GM18909 (cell line): ENCODE measurements at regions not wholly inside any gene's neighbourhood (a gene's known extent, or its start where the extent isn't known, plus 50 kb on each side); places are given as distances from the start of the nearest gene placed in this dataset.
"Not testable (repeated sequence)": the region's sequence is repeated elsewhere in the genome, so short reads cannot be mapped to it uniquely, and the experiment has no call there.

Source experiments
- ATAC-seq: cut with Tn5 transposase; IDR thresholded peaks from one replicate; pipeline ENCODE4 v1.9.1; 2021; ENCODE audit warnings: mild to moderate bottlenecking; ENCODE audit not compliant: unreplicated experiment, poor library complexity

DNA sequence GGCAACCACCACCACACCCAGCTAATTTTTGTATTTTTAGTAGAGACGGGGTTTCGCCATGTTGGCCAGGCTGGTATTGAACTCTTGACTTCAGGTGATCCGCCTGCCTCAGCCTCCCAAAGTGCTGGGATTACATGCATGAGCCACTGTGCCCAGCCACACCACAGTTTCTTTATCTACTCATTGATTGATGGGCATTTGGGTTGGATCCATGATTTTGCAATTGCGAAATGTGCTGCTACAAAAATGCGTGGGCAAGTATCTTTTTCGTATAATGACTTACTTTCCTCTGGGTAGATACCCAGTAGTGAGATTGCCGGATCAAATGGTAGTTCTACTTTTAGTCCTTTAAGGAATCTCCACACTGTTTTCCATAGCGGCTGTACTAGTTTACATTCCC, 204.7 kb downstream of the ALDH8A1 start:
- ATAC-seq, result not testable (repeated sequence)

DNA sequence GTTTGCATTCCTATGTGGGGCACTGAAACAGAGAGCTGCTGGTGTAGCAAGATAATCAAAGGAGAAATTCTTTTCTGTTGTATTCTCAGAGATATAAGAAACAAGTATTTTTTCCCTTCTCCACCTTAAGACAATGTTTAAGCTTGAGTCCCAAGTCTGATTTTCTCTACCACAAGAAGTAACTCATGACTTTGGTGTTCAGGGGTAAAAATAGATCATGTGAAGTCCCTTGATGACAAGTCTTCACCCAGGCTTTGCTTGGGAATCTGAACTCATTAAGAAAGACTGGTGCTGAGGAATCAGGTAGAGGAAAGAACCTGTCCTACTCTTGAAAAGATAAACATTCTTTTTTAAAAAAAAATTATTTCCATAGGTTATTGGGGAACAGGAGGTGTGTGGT, 205.6 kb downstream of the ALDH8A1 start:
- ATAC-seq, result no peak

DNA sequence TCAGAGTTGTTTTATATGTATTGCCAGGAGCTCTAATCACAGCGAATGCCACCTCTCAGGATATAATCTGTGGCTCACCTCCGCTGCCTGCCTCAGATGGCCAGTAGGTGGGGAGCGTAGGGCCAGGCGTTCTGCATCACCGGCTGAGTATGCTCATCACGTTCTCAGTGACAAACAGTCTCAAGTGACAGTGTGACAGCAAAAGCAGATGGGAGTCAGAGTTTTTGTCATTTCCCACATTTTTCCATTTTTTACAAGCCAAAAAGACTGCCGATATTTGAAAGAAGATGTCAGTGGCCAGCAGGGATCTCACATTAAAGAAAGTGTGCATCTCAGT, 208.7 kb downstream of the ALDH8A1 start:
- no peak for ATAC-seq

DNA sequence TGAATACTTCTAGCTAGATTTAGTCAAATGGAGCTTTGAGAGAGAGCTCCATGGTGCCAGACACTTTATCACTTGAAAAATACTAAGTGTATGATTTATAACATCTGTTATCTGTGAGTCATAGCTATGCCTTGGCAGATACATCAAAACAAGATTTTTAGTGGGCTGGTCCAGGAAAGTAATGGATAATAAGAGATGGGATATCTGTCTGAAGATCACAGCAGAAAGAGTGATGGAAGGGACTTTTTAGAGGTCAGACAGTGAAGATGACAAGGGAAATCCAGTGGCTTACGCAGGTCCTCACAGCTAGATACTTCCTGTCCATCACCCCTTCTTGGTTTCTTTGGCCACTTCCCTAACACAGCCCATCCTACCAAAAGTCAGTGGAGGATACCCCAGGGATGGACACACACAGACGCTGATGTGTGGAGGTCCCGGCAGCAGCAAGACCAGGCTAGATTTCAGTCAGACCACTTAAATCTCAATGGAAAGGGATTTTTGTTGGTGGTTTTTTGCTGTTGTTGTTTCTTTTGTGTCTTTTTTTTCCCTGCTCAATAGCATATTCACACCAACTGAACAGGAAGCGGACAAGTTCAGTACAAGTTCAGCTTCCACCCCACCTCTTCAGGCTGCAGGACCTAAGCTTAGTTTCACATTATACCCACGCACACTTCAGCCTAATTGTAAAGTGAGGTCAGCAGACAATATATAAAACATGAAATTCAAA, 209.3 kb downstream of the ALDH8A1 start:
- ATAC-seq, result no peak

- ATAC-seq, result no peak
These were observed 209.9 kb downstream of the ALDH8A1 start for GRCh38 chr6:134740027-134740373.

- ATAC-seq, result no peak
These were observed 210.4 kb downstream of the ALDH8A1 start for GRCh38 chr6:134739299-134740026.

- no peak for ATAC-seq
These were observed 211.6 kb downstream of the ALDH8A1 start for GRCh38 chr6:134738211-134738885.

DNA sequence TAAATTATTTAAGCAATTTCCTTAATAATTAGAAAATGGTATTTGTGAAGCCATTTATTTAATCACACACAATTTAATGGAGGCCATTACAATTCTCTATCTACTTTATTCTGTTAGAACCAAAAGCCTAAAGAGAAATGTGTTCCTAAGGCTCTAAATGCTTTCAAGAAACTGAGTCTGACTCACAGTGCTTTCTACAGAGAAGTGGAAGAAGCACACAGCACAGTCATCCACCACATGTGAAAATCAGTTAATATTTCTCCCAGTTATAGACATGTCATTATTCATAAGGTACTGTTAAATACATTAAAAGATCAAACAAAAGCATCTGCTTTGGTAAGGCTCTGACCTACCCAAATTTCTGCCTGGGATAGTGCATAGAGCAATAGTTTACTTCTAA, 214.4 kb downstream of the ALDH8A1 start:
- ATAC-seq, result no peak

GRCh38 chr6:134734312-134734869, 215.5 kb downstream of the ALDH8A1 start:
- no peak for ATAC-seq

DNA sequence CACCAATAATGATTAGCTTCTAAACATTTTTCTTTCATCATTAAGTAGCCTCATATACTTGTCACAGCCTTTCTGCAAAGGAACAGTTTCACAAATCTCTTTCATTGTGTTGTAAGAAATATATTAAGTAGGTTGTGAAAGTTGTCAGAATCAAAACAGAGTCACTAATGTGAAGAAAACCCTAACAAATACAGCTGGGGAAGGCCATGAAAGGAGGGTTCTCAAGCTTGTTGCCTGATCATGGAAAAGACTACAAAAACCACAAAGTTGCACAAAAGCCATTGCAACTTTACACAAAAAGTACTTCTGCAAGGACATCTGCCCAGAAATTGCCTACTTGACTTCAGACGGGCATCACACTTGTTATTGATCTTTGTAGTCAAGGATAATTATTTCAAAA, 216.1 kb downstream of the ALDH8A1 start:
- ATAC-seq, result no peak

- ATAC-seq, result no peak
These were observed 217.1 kb downstream of the ALDH8A1 start for GRCh38 chr6:134732763-134733162.

DNA sequence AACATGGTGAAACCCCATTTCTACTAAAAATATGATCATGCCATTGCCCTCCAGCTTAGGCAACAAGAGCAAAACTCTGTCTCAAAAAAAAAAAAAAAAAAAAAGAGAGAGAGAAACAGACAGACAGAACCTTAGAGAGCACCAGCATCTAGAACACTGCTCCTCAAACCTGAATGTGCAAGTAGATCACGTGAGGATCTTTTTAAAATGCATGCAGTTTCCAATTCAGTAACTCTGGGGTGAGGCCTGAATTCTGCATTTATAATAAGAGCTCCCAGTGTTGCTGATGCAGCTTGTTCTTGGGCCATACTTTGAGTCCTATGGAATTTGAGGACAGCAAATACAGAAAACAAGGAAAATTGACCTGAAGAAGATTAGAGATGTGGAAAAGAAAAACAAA, 218.3 kb downstream of the ALDH8A1 start:
- no peak for ATAC-seq

DNA sequence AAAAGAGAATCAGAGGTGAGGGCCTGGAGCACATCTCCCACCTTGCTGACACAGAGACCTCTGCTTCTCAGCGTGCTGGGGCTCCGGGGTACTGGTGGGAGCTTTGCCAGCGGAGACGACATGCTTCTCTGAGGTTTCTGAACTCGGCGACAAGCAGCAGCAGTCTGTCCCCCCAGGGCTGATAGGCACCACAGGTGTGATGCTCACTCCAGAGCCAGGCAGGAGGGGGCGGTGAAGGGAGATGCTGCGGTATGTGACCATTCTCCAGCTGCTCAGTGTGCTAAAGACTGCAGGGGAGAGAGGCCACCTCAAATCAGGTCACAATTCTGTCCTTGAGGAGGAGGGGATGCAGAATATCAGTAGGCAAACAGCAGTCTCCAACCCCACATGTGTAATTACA, 219.9 kb downstream of the ALDH8A1 start:
- no peak for ATAC-seq

DNA sequence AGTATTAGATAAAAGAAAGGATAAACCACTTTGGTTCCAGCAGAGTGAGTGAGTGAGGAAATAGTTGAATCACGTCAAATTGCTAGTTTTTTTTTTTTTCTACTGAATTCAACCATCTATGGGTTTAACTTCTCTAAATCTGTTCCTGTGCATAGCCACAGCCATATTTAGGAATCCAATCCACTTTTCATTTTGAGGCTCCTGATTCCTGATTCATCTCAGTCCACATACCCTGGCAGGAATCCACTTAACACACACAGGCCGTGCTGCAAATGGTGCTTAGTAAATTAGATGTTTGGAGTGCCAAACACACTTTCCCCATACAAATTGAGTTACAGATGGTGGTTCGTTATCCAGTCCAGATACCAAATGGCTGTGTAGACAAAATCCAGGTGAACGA, 220.3 kb downstream of the ALDH8A1 start:
- no peak for ATAC-seq

DNA sequence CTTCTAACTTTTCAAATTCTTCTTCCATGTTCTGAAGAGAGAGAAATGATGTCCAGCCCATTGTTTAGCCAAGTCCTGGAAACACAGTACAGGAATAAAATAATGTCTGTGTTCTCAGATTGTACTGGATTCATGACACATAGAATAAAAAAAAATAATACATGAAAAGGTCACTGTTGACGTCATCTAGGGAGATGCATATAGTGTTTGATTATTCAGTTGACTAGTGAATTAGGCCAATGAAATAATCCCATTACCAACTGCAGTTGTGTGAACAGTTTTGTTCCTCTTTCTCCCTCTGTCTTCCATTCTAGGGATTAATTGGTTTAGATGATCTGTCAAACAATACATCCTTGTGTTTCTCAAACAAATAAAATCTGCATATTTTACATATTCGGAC, 222.8 kb downstream of the ALDH8A1 start:
- ATAC-seq, result no peak

GRCh38 chr6:134725590-134725989, 224.3 kb downstream of the ALDH8A1 start:
- no peak for ATAC-seq

- no peak for ATAC-seq
These were observed 225.0 kb downstream of the ALDH8A1 start for GRCh38 chr6:134724771-134725340.

DNA sequence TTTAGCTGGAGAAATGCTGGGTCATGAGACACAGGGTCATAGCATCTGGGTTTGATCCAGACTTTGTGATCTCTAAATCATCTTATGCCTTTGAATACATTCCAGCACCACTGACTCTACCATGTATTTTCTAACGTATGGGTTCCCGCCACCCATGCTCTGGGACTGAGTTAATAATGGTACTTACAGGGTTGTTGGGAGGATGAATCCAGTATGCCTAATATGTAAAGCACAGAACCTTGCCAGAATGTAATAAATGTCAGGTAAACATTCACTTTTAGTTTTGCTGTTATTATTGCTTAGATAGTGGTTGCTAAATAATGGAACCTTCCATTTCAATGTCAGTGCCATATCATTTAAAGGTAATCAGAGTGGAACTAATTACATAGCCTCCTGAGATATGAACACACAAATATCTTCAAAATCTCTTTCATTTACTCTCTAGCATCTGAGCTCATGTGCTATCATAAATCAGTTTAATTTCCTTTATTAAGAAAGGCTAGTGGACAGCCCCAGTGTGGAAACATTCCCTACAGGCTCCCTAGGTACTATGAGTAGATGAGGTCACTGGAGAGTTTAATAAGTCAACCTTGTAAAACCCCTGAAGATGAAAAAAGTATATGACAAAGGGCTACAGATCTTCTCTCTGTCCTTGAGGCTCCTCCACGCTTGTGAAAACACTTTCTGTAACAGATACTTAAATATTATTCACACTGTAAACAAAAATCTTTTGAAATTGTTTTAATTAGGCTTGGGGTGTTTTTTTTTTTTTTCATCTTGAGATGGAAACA, 226.6 kb downstream of the ALDH8A1 start:
- ATAC-seq, result no peak

- no peak for ATAC-seq
These were observed 227.6 kb downstream of the ALDH8A1 start for GRCh38 chr6:134722200-134722870.

GRCh38 chr6:134721060-134721405, 228.9 kb downstream of the ALDH8A1 start:
- no peak for ATAC-seq
